ENCODE measurements at regions not wholly inside any gene's neighbourhood (a gene's known extent, or its start where the extent isn't known, plus 50 kb on each side); places are given as distances from the start of the nearest gene placed in this dataset.
A peak's percentile ranks its signal among the peaks of the same experiment; 100 is the strongest.

GRCh38 chr5:102579379-102579778 lies 80.6 kb upstream of the SLCO6A1 start:
- Histone ChIP-seq H3K36me3 (no peaks in the 10 kb centered on the region), H3K27ac (no peak overlapping the region), H3K4me1 (no peaks in the 10 kb centered on the region), H3K9me3 (no peaks in the 10 kb centered on the region), H3K4me3 (no peak overlapping the region), H3K27me3 (no peaks in the 10 kb centered on the region)
- ATAC-seq (no peak), FAIRE-seq (peak; percentile 95), DNase-seq (no peak)
- TF ChIP-seq, protein P1, sequence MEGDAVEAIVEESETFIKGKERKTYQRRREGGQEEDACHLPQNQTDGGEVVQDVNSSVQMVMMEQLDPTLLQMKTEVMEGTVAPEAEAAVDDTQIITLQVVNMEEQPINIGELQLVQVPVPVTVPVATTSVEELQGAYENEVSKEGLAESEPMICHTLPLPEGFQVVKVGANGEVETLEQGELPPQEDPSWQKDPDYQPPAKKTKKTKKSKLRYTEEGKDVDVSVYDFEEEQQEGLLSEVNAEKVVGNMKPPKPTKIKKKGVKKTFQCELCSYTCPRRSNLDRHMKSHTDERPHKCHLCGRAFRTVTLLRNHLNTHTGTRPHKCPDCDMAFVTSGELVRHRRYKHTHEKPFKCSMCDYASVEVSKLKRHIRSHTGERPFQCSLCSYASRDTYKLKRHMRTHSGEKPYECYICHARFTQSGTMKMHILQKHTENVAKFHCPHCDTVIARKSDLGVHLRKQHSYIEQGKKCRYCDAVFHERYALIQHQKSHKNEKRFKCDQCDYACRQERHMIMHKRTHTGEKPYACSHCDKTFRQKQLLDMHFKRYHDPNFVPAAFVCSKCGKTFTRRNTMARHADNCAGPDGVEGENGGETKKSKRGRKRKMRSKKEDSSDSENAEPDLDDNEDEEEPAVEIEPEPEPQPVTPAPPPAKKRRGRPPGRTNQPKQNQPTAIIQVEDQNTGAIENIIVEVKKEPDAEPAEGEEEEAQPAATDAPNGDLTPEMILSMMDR (IDR thresholded peaks at IDR 0.05), result no peak
- 63 to 64% methylated on average over 1 of the region's 1 CpG for WGBS, 2 donors
- intact Hi-C loops (cut with DNase I), result no loop called here

DNA sequence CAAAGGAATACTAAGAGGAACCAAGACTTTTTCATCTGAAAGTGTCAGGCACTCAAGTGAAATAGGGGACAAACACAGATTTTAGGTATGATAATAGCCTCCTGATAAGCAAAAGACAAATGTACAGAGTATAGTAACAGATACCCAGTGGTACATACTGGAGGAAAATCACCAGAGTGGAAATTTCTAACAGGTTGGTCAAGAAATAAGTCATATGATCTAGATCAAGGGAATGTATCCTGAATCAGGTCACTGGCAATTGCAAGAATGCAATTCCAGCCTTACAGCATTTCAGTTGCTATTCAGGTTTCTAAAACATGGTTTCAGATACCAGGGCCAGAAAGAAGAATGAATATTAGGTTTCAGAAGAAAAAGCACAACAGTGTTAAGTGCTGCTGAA lies 82.2 kb upstream of the SLCO6A1 start:
- TF ChIP-seq, protein P1 (IDR thresholded peaks at IDR 0.05), result no peak

GRCh38 chr5:102582696-102583095 lies 83.9 kb upstream of the SLCO6A1 start:
- Histone ChIP-seq H3K36me3 (no peaks in the 10 kb centered on the region), H3K9me3 (no peaks in the 10 kb centered on the region), H3K27ac (no peak overlapping the region), H3K4me1 (no peaks in the 10 kb centered on the region), H3K27me3 (no peaks in the 10 kb centered on the region), H3K4me3 (no peak overlapping the region)
- intact Hi-C loops (cut with DNase I), result no loop called here
- TF ChIP-seq, protein P1 (IDR thresholded peaks at IDR 0.05), result no peak
- DNase-seq (no peak), ATAC-seq (no peak), FAIRE-seq (no peak)
- 38 to 43% methylated on average over 3 of the region's 3 CpGs for WGBS, 2 donors

More for the DNA sequence above, 82.2 kb upstream of the SLCO6A1 start:
- Histone ChIP-seq H3K27ac (no peak overlapping the region), H3K36me3 (no peaks in the 10 kb centered on the region), H3K27me3 (no peaks in the 10 kb centered on the region), H3K4me3 (no peak overlapping the region), H3K4me1 (no peaks in the 10 kb centered on the region), H3K9me3 (no peaks in the 10 kb centered on the region)
- DNase-seq (no peak), ATAC-seq (no peak), FAIRE-seq (no peak)
- intact Hi-C loops (cut with DNase I), result no loop called here

GRCh38 chr5:102583276-102584124 lies 84.7 kb upstream of the SLCO6A1 start:
- no peak overlapping the region for H3K4me3 ChIP-seq
- DNase-seq (no peak), ATAC-seq (peak in 3 of 4 donors; percentile 23 to 38 (median 25)), FAIRE-seq (peak; percentile 91)
- TF ChIP-seq, protein P1 (IDR thresholded peaks at IDR 0.05), result peak in 3 of 4 donors; percentile 22 to 35 (median 28)
- intact Hi-C loops (cut with DNase I), result no loop called here
- no peaks in the 10 kb centered on the region for H3K36me3 ChIP-seq
- H3K4me1 ChIP-seq, result no peaks in the 10 kb centered on the region
- H3K9me3 ChIP-seq, result no peaks in the 10 kb centered on the region
- 7 to 11% methylated on average over 5 of the region's 5 CpGs for WGBS, 2 donors
- H3K27ac ChIP-seq, result no peak overlapping the region
- H3K27me3 ChIP-seq, result no peaks in the 10 kb centered on the region

DNA sequence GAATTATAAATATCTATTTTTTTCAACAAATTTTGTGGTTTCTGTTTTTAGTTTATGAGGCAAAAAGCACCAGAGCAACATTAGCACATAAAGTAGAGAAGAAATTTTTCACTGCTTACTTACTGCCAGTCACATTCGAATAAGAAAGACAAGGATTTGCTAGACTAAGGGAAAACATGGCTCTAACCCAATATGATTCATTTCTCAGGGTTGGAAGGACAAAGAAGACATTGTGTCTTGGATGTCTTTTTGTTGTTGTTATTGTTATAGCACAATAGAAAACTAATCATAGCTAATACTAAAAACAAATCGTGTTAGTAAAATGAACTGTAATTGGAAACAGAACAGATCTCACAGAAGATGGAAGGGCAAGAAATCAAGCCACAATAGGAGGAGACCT lies 90.9 kb upstream of the SLCO6A1 start:
- Histone ChIP-seq H3K9me3 (no peaks in the 10 kb centered on the region), H3K27me3 (no peaks in the 10 kb centered on the region), H3K36me3 (no peaks in the 10 kb centered on the region), H3K27ac (no peak overlapping the region), H3K4me3 (no peak overlapping the region), H3K4me1 (no peaks in the 10 kb centered on the region)
- ATAC-seq (no peak), FAIRE-seq (no peak), DNase-seq (no peak)
- intact Hi-C loops (cut with DNase I), result no loop called here
- TF ChIP-seq, protein P1 (IDR thresholded peaks at IDR 0.05), result no peak
- 57 to 59% methylated on average over 2 of the region's 2 CpGs for WGBS, 2 donors

Measured in pancreas (tissue), 10 donors.